ENCODE measurements at regions not wholly inside any gene's neighbourhood (a gene's known extent, or its start where the extent isn't known, plus 50 kb on each side); places are given as distances from the start of the nearest gene placed in this dataset.
"Not testable (repeated sequence)": the region's sequence is repeated elsewhere in the genome, so short reads cannot be mapped to it uniquely, and the experiment has no call there.

- TF ChIP-seq, protein P1, sequence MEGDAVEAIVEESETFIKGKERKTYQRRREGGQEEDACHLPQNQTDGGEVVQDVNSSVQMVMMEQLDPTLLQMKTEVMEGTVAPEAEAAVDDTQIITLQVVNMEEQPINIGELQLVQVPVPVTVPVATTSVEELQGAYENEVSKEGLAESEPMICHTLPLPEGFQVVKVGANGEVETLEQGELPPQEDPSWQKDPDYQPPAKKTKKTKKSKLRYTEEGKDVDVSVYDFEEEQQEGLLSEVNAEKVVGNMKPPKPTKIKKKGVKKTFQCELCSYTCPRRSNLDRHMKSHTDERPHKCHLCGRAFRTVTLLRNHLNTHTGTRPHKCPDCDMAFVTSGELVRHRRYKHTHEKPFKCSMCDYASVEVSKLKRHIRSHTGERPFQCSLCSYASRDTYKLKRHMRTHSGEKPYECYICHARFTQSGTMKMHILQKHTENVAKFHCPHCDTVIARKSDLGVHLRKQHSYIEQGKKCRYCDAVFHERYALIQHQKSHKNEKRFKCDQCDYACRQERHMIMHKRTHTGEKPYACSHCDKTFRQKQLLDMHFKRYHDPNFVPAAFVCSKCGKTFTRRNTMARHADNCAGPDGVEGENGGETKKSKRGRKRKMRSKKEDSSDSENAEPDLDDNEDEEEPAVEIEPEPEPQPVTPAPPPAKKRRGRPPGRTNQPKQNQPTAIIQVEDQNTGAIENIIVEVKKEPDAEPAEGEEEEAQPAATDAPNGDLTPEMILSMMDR (IDR thresholded peaks at IDR 0.05), result not testable (repeated sequence)
- TF ChIP-seq POLR2A (IDR thresholded peaks at IDR 0.05), result not testable (repeated sequence)
Measured at GRCh38 chr12:72754026-72754425, 481.9 kb downstream of the TRHDE start.
